Stimulated activated CD8-positive, alpha-beta memory T cell treated with anti-CD3 and anti-CD28 coated beads, Interleukin-2, amount 100 ng/mL, for 48 hours (primary cell): ENCODE measurements at regions not wholly inside any gene's neighbourhood (a gene's known extent, or its start where the extent isn't known, plus 50 kb on each side); places are given as distances from the start of the nearest gene placed in this dataset.
"Not testable (repeated sequence)": the region's sequence is repeated elsewhere in the genome, so short reads cannot be mapped to it uniquely, and the experiment has no call there.

Experiments
- DNase-seq, 2 donors: peaks; one replicate each; pipeline ENCODE4 v3.0.0-alpha.2; 2020; ENCODE audit warnings: low read depth in 2 of 2

- no peak for DNase-seq
These were observed 69.2 kb upstream of the SIRPA start for GRCh38 chr20:1825938-1826445.

- no peak for DNase-seq
These were observed 69.7 kb upstream of the SIRPA start for GRCh38 chr20:1825507-1825906.

- no peak for DNase-seq
These were observed 70.4 kb upstream of the SIRPA start for GRCh38 chr20:1824834-1825233.

GRCh38 chr20:1824181-1824580 lies 71.0 kb upstream of the SIRPA start:
- DNase-seq, result no peak

- DNase-seq, result no peak
These were observed 71.8 kb upstream of the SIRPA start for GRCh38 chr20:1823450-1823844.

GRCh38 chr20:1822564-1823449 lies 72.4 kb upstream of the SIRPA start:
- DNase-seq, result no peak

GRCh38 chr20:1820138-1821079 lies 74.8 kb upstream of the SIRPA start:
- no peak for DNase-seq

- no peak for DNase-seq
These were observed 75.7 kb upstream of the SIRPA start for GRCh38 chr20:1819311-1820137.

- no peak for DNase-seq
These were observed 76.3 kb upstream of the SIRPA start for GRCh38 chr20:1818895-1819294.

- DNase-seq, result no peak
These were observed 76.9 kb upstream of the SIRPA start for GRCh38 chr20:1818247-1818840.

GRCh38 chr20:1817577-1818211 lies 77.5 kb upstream of the SIRPA start:
- DNase-seq, result no peak

GRCh38 chr20:1816384-1817381 lies 78.5 kb upstream of the SIRPA start:
- no peak for DNase-seq

GRCh38 chr20:1815502-1816085 lies 79.6 kb upstream of the SIRPA start:
- DNase-seq, result no peak

- DNase-seq, result not testable (repeated sequence)
These were observed 80.3 kb upstream of the SIRPA start for GRCh38 chr20:1814861-1815260.

- no peak for DNase-seq
These were observed 81.3 kb upstream of the SIRPA start for GRCh38 chr20:1813674-1814635.

- DNase-seq, result no peak
These were observed 82.1 kb upstream of the SIRPA start for GRCh38 chr20:1813101-1813529.

- DNase-seq, result no peak
These were observed 83.3 kb upstream of the SIRPA start for GRCh38 chr20:1811621-1812498.
